ENCODE measurements at regions not wholly inside any gene's neighbourhood (a gene's known extent, or its start where the extent isn't known, plus 50 kb on each side); places are given as distances from the start of the nearest gene placed in this dataset.
A peak's percentile ranks its signal among the peaks of the same experiment; 100 is the strongest.

DNA sequence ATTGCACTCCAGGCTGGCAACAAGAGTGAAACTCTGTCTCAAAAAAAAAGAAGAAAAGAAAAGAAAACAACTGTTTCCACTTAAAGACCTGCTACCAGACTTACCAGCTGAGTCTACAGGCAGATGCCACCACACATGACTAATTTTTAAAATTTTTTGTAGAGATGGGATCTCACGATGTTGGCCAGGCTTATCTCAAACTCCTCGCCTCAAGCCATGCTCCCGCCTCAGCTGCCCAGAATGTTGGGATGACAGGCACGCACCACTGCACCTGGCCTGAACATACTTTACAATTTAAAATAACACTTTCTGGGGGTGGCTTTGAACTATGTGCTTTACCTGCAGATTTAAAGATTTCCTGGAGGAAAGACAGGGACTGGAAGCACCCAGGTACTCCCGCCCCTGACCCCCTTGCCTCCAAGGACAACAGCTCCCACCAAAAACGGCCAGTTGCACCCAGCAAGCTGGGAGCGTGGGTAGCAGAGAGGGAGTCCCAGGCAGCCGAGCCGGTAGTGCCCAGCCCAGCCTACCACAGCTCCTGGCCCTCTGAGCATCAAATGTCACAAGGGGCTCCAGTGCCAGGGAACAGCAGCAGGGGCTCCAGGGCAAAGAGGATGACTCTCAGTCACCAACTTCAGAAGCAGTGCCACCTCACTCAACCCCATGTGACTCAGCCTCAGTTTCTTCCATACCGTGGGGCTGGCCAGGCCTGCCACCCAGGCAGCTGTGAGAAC lies 262.9 kb downstream of the PARN start:
- Histone ChIP-seq H3K4me3 (ENCODE audit: insufficient read depth, low read depth, low read length) (no peak overlapping the region), H3K36me3 (replicated peaks; ENCODE audit: control insufficient read depth, insufficient read depth, low read length) (no peaks in the 10 kb centered on the region), H3K27me3 (ENCODE audit: control insufficient read depth, insufficient read depth, low read length) (no peaks in the 10 kb centered on the region)
- DNase-seq: no peak

GRCh38 chr16:14366447-14366846 lies 263.6 kb downstream of the PARN start:
- no peaks in the 10 kb centered on the region for H3K27me3 ChIP-seq (ENCODE audit: control insufficient read depth, insufficient read depth, low read length)
- no peak overlapping the region for H3K4me3 ChIP-seq (ENCODE audit: insufficient read depth, low read depth, low read length)
- no peaks in the 10 kb centered on the region for H3K36me3 ChIP-seq (replicated peaks; ENCODE audit: control insufficient read depth, insufficient read depth, low read length)

GRCh38 chr16:14365200-14365851 lies 264.7 kb downstream of the PARN start:
- Histone ChIP-seq H3K36me3 (replicated peaks; ENCODE audit: control insufficient read depth, insufficient read depth, low read length) (no peaks in the 10 kb centered on the region), H3K4me3 (ENCODE audit: insufficient read depth, low read depth, low read length) (no peak overlapping the region), H3K27me3 (ENCODE audit: control insufficient read depth, insufficient read depth, low read length) (no peaks in the 10 kb centered on the region)
- no peak for DNase-seq

More at GRCh38 chr16:14366447-14366846, 263.6 kb downstream of the PARN start:
- no peak for DNase-seq

- peak; percentile 76 for DNase-seq
- no peaks in the 10 kb centered on the region for H3K27me3 ChIP-seq (ENCODE audit: control insufficient read depth, insufficient read depth, low read length)
- no peak overlapping the region for H3K4me3 ChIP-seq (ENCODE audit: insufficient read depth, low read depth, low read length)
- H3K36me3 ChIP-seq (replicated peaks; ENCODE audit: control insufficient read depth, insufficient read depth, low read length): no peaks in the 10 kb centered on the region
These were observed 265.5 kb downstream of the PARN start for GRCh38 chr16:14364386-14365199.

- no peaks in the 10 kb centered on the region for H3K27me3 ChIP-seq (ENCODE audit: control insufficient read depth, insufficient read depth, low read length)
- DNase-seq: no peak
- no peak overlapping the region for H3K4me3 ChIP-seq (ENCODE audit: insufficient read depth, low read depth, low read length)
- no peaks in the 10 kb centered on the region for H3K36me3 ChIP-seq (replicated peaks; ENCODE audit: control insufficient read depth, insufficient read depth, low read length)
These were observed 266.0 kb downstream of the PARN start for GRCh38 chr16:14364112-14364385.

DNA sequence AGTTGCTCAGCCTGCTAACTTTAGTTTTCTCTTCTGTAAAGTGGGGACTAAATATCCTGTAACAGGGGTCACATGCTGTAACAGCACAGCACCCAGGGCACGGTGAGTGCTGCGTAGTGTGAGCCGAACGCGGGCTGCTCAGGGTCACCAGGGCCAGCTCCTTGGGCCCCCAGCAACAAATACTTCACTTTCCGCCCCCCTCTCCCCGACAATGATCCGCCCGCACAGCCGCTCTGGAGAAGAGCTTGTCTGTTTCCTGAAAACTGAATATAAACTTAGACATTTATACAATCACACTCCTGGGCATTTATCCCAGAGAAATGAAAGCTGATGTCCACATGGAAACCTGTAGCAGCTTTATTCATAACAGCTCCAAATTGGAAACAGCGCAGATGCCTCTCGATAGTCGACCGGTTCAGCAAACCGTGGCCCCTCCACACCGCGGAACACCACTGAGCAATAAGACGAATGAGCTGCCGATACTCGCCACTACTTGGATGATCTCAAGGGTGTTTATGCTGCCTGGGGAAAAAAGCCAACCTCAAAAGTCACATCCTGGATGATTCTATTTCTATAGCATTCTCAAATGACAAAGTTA lies 267.2 kb downstream of the PARN start:
- DNase-seq: no peak
- Histone ChIP-seq H3K4me3 (ENCODE audit: insufficient read depth, low read depth, low read length) (no peak overlapping the region), H3K27me3 (ENCODE audit: control insufficient read depth, insufficient read depth, low read length) (no peaks in the 10 kb centered on the region), H3K36me3 (replicated peaks; ENCODE audit: control insufficient read depth, insufficient read depth, low read length) (no peaks in the 10 kb centered on the region)

DNA sequence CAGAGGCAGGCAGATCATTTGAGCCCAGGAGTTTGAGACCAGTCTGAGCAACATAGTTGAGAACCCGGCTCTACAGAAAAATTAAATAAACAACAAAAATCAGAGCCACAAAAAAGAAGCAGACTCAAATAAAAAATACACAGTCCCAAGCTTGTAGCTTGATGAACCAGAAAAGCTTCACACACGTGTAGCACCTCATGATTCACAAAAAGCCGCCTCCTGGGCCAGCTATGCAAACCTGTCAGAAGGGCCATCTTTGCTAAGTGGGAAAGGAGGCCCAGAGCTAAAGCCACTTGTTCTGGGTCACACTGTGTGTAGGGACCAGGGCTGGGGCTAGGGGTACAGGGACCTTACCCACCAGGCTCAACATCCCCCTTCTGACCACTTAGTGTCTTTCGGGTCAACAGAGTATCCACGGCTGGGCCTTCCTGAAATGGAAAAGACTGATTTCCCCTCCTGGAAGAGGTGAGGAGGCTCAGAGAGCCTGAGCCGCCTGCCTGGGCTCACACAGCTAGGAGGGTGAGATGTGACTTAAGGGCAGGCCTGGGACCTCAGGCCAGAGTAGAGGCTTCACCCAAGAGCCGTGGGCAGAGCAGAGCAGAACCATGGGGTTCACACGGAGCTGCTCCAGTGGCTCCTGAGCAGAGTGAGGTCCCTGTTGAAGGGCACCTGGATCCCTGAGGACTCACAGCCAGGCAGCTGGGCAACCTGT lies 269.6 kb downstream of the PARN start:
- no peaks in the 10 kb centered on the region for H3K27me3 ChIP-seq (ENCODE audit: control insufficient read depth, insufficient read depth, low read length)
- no peak for DNase-seq
- H3K4me3 ChIP-seq (ENCODE audit: insufficient read depth, low read depth, low read length): no peak overlapping the region
- H3K36me3 ChIP-seq (replicated peaks; ENCODE audit: control insufficient read depth, insufficient read depth, low read length): no peaks in the 10 kb centered on the region

GRCh38 chr16:14358697-14359305 lies 271.3 kb downstream of the PARN start:
- no peaks in the 10 kb centered on the region for H3K27me3 ChIP-seq (ENCODE audit: control insufficient read depth, insufficient read depth, low read length)
- H3K4me3 ChIP-seq (ENCODE audit: insufficient read depth, low read depth, low read length): no peak overlapping the region
- no peaks in the 10 kb centered on the region for H3K36me3 ChIP-seq (replicated peaks; ENCODE audit: control insufficient read depth, insufficient read depth, low read length)
- DNase-seq: no peak

DNA sequence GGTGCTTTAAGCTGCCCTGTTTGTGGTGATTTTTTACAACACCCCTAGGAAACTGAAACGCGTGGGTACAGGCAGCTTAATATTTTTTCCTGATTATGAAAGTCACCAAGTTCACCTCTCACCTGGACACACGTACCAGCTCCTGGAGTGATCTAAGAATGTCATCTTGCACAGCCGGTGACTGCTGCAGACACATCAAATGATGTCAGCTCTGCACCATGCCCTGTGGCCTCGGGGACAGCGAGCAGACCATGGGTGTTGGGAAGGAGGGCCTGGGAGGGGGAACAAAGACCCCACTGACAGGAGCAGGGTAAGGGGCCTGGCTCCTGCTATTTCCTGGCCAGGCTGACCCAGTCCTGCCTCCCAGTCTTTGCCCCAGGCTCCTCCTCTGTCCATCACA lies 272.7 kb downstream of the PARN start:
- no peaks in the 10 kb centered on the region for H3K36me3 ChIP-seq (replicated peaks; ENCODE audit: control insufficient read depth, insufficient read depth, low read length)
- H3K4me3 ChIP-seq (ENCODE audit: insufficient read depth, low read depth, low read length): no peak overlapping the region
- DNase-seq: no peak
- H3K27me3 ChIP-seq (ENCODE audit: control insufficient read depth, insufficient read depth, low read length): no peaks in the 10 kb centered on the region

DNA sequence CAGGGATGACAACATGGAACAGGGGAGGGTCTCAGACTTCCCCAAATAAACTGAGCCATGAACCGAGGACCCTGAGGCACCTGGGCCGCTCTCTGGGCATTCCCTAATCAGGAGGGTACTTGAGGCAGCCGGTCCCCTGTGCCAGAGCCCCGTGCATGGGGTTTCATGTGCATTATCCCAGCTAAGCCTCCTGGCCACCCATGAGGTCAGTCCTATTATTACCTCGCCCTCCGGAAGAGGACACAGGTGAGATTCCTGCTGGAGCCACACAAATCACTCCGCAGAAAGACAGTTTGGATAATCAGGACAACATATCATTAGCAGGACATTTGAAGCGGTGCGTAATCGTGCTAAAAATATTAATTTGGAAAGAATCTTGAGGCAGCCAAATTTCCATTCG lies 274.0 kb downstream of the PARN start:
- no peaks in the 10 kb centered on the region for H3K36me3 ChIP-seq (replicated peaks; ENCODE audit: control insufficient read depth, insufficient read depth, low read length)
- DNase-seq: no peak
- H3K27me3 ChIP-seq (ENCODE audit: control insufficient read depth, insufficient read depth, low read length): no peaks in the 10 kb centered on the region
- no peak overlapping the region for H3K4me3 ChIP-seq (ENCODE audit: insufficient read depth, low read depth, low read length)

DNA sequence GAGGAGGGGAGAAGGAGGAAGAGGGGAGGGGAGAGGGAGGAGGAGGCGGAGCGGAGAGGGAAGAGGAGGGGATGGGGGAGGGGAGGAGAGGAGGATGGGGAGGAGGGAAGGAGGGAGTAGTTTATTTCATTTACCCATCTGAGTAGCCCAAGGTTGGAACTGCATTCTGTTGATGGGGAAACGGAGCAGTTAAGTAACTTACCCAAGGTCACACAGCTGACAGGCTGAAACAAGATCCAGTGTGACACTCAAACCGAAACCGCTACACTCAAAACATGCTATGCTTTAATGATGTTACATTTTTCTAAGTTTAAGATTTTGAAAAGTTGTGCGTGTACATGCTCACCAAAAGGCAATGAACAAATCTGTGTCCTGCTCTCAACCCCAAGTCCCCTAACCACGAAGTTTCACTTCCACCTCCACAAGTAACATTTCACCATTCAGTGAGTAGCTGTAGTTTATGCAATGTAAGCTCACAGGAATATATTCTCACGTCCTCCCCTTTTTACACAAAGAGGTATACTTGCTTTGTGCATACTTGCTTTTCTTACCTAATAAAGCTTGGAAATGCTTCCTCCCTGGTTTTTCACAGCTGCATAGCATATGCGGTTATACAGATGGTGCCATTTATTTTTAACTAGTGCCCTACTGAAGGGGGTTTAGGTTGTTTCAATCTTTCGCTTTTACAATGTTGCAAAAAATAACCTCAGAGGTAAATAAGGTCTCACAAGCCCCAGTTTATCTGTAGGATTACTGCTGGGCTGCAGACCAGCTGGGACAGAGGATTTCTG lies 275.3 kb downstream of the PARN start:
- no peak overlapping the region for H3K4me3 ChIP-seq (ENCODE audit: insufficient read depth, low read depth, low read length)
- H3K27me3 ChIP-seq (ENCODE audit: control insufficient read depth, insufficient read depth, low read length): no peaks in the 10 kb centered on the region
- no peaks in the 10 kb centered on the region for H3K36me3 ChIP-seq (replicated peaks; ENCODE audit: control insufficient read depth, insufficient read depth, low read length)
- DNase-seq: no peak

DNA sequence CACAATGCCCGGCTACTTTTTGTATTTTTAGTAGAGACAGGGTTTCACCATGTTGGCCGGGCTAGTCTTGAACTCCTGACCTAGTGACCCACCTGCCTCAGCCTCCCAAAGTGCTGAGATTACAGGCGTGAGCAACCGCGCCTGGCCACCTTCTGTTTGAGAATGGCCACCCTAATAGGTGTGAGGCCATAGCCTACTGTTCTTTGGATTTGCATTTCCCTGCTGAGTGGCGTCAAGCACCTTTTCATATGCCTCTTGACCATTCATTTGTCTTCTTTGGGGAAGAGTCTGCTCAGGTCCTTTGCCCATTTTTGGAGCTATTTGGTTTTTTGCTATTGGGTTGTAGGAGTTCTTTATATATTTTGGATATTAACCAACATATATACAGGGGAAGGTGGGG lies 276.7 kb downstream of the PARN start:
- H3K36me3 ChIP-seq (replicated peaks; ENCODE audit: control insufficient read depth, insufficient read depth, low read length): no peaks in the 10 kb centered on the region
- no peaks in the 10 kb centered on the region for H3K27me3 ChIP-seq (ENCODE audit: control insufficient read depth, insufficient read depth, low read length)
- no peak overlapping the region for H3K4me3 ChIP-seq (ENCODE audit: insufficient read depth, low read depth, low read length)
- no peak for DNase-seq

DNA sequence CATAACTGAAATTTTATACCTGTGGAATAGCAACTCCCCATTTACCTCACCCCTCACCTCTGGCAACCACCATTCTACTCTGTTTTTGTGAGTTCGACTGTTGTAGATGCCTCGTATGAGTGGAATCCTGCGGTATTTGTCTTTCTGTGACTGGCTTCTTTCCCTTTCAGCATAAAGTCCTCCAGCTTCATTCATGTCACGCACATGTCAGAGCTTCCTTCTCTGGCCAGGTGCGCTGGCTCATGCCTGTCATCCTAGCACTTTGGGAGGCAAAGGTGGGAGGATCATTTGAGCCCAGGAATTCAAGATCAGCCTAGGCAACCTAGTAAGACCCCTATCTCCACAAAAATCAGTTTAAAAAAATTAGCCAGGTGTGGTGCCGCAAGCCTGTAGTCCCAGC lies 278.4 kb downstream of the PARN start:
- no peak for DNase-seq
- Histone ChIP-seq H3K4me3 (ENCODE audit: insufficient read depth, low read depth, low read length) (no peak overlapping the region), H3K36me3 (replicated peaks; ENCODE audit: control insufficient read depth, insufficient read depth, low read length) (no peaks in the 10 kb centered on the region), H3K27me3 (ENCODE audit: control insufficient read depth, insufficient read depth, low read length) (no peaks in the 10 kb centered on the region)

Measured in H7 (cell line).